HEK293 (cell line): ENCODE measurements at regions not wholly inside any gene's neighbourhood (a gene's known extent, or its start where the extent isn't known, plus 50 kb on each side); places are given as distances from the start of the nearest gene placed in this dataset.

Source experiments
- CTCF ChIA-PET: fragments of 350-600 bp; formaldehyde crosslinking; extraction: SDS; loops from one replicate; lab custom pipeline; 2021; ENCODE audit warnings: antibody characterized with exemption; lab: Yijun Ruan, JAX
- POLR2A ChIA-PET: fragments of 300-600 bp; formaldehyde crosslinking; extraction: SDS; loops from one replicate; lab custom pipeline; 2020; ENCODE audit warnings: antibody characterized with exemption, inconsistent platforms; lab: Yijun Ruan, JAX
- H3K27ac ChIP-seq: fragments of 200-500 bp; sonication (Bioruptor generic); 2 replicates; pipeline ENCODE4 v1.5.1; 2014; ENCODE audit warnings: low read depth, low read length, control low read depth, inconsistent platforms; ENCODE audit errors: extremely low read depth
- H3K36me3 ChIP-seq, 2 experiments: fragments of 200-500 bp in 1 of 2; sonication (Bioruptor generic) in 1 of 2; 1 replicate in 1 of 2; 2 replicates in 1 of 2; pipeline ENCODE4 v1.5.1; 2014 to 2017; ENCODE audit warnings: inconsistent platforms in 2 of 2, low read length in 2 of 2; ENCODE audit not compliant: control insufficient read depth in 2 of 2, insufficient read depth in 1 of 2
- H3K4me1 ChIP-seq: fragments of 200-500 bp; sonication (Bioruptor generic); 2 replicates; pipeline ENCODE4 v1.5.1; 2014; ENCODE audit warnings: mild to moderate bottlenecking, low read length, inconsistent platforms; ENCODE audit not compliant: control insufficient read depth, insufficient read depth
- H3K4me3 ChIP-seq: 2 replicates; pipeline ENCODE4 v1.5.1; 2011; ENCODE audit warnings: low read depth, mild to moderate bottlenecking, control low read depth, low read length, moderate library complexity
- H3K9me3 ChIP-seq: fragments of 200-500 bp; sonication (Bioruptor generic); 2 replicates; pipeline ENCODE4 v1.5.1; 2014; ENCODE audit warnings: low read depth, low read length, inconsistent platforms; ENCODE audit not compliant: control insufficient read depth, insufficient read depth
- KLF1 ChIP-seq: fragments of 450-650 bp; formaldehyde crosslinking; IDR thresholded peaks from 2 replicates; pipeline ENCODE4 v1.5.1; 2016; ENCODE audit warnings: missing biosample characterization, missing genetic modification characterization
- MYNN ChIP-seq: fragments of 450-650 bp; formaldehyde crosslinking; IDR thresholded peaks from 2 replicates; pipeline ENCODE4 v1.5.1; 2016; ENCODE audit warnings: missing biosample characterization, missing genetic modification characterization, borderline replicate concordance
- ZNF112 ChIP-seq: fragments of 450-650 bp; formaldehyde crosslinking; IDR thresholded peaks from 2 replicates; pipeline ENCODE4 v1.5.0; 2017; ENCODE audit warnings: missing biosample characterization, missing genetic modification characterization
- ZNF560 ChIP-seq: fragments of 450-650 bp; formaldehyde crosslinking; IDR thresholded peaks from 2 replicates; pipeline ENCODE4 v1.5.1; 2017; ENCODE audit warnings: missing biosample characterization, missing genetic modification characterization, borderline replicate concordance
- ZNF571 ChIP-seq: fragments of 450-650 bp; formaldehyde crosslinking; IDR thresholded peaks from 2 replicates; pipeline ENCODE4 v1.5.0; 2017; ENCODE audit warnings: missing biosample characterization, missing genetic modification characterization
- ZNF610 ChIP-seq: fragments of 450-650 bp; formaldehyde crosslinking; IDR thresholded peaks from 2 replicates; pipeline ENCODE4 v1.5.1; 2016; ENCODE audit warnings: missing biosample characterization, missing genetic modification characterization, borderline replicate concordance
- ZNF626 ChIP-seq: fragments of 450-650 bp; sonication (Bioruptor Pico); formaldehyde crosslinking; IDR thresholded peaks from 2 replicates; pipeline ENCODE4 v1.5.1; 2018; ENCODE audit warnings: missing biosample characterization, missing genetic modification characterization, inconsistent platforms
- ZNF747 ChIP-seq: fragments of 450-650 bp; formaldehyde crosslinking; IDR thresholded peaks from 2 replicates; pipeline ENCODE4 v1.5.1; 2016; ENCODE audit warnings: missing biosample characterization, missing genetic modification characterization
- ZNF830 ChIP-seq: fragments of 450-650 bp; IDR thresholded peaks from 2 replicates; pipeline ENCODE4 v1.5.0; 2018; ENCODE audit warnings: missing biosample characterization, missing genetic modification characterization, low read depth, mild to moderate bottlenecking, moderate library complexity
- TF ChIP-seq, protein P1 (sequence below): fragments of 450-650 bp; formaldehyde crosslinking; IDR thresholded peaks from 2 replicates; pipeline ENCODE4 v1.5.1; 2016; ENCODE audit warnings: missing biosample characterization, missing genetic modification characterization
- TF ChIP-seq, protein P2 (sequence below): fragments of 450-650 bp; formaldehyde crosslinking; IDR thresholded peaks from 2 replicates; pipeline ENCODE4 v1.5.1; 2016; ENCODE audit warnings: missing biosample characterization, missing genetic modification characterization
- TF ChIP-seq, protein P3 (sequence below): fragments of 450-650 bp; formaldehyde crosslinking; IDR thresholded peaks from 2 replicates; pipeline ENCODE4 v1.5.1; 2016; ENCODE audit warnings: missing biosample characterization, missing genetic modification characterization

DNA sequence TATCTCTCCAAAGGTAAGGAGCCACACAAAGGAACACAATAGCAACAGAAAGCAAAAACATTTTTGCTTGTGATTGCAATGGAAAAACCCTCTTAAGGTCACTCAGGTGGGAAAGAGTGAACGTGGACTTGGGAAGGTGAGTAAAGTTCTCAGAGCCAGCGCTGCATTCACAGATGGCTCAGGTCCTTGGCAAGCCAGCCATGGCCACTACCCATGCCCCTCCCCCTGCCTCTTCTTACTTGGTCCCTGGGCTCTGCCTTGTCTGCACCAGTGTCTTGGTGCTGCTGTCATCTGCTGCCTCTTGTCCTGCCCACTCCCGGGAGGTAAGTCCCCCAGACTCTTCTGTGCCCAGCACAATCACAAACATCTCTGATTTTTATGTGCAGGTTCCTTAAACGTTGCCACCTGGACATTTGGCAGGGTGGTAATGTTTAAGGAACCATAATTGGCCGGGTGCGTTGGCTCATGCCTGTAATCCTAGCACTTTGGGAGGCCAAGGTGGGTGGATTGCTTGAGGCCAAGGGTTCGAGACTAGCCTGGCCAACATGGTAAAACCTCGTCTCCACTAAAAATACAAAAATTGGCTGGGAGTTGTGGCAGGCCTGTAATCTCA is 74.6 kb downstream of the FEM1C start:
- TF ChIP-seq ZNF626 (tag by site-specific recombination) (no peak), ZNF610 (tag by site-specific recombination) (no peak)
- TF ChIP-seq, all 188 proteins: peak for 0
- H3K4me1 ChIP-seq = no peaks in the 10 kb centered on the region
- ChIA-PET CTCF (no interaction called here), POLR2A (no interaction called here)
- H3K27ac ChIP-seq = no peak overlapping the region
- no peaks in the 10 kb centered on the region for H3K36me3 ChIP-seq
- no peaks in the 10 kb centered on the region for H3K9me3 ChIP-seq
- H3K4me3 ChIP-seq = no peak overlapping the region

DNA sequence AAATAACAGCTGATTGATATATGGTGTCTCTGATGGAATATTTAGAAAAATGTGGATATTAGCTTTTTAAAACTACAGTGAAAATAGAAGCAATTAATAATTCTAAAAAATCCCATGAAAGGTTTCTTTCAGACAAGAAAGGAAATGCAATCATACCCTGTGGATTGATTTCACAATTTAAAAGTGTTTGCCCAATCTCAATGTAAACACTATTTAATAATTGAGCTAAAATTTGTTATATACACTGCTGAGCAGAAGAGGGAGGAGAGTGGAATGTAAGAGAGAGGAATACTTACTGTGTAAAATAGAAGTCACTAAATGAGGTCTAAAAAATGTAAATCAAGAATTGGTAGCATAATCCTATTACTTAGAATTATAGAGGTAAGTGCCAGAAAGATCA is 76.9 kb downstream of the FEM1C start:
- CTCF ChIA-PET = no interaction called here

DNA sequence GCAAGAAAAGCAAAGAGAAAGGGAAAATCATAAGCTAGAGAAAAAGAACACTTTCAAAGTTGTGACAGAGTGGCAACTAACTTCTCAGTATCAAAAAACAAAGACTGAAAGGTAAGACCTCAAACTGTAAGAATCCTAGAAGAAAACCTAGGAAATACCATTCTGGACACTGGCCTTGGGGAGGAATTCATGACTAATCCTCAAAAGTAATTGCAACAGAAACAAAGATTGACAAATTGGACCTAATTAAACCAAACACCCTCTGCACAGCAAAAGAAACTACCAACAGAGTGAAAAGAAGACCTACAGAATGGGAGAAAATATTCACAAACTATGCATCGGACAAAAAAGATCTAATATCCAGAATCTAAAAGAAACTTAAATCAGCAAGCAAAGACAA is 79.1 kb downstream of the FEM1C start:
- H3K36me3 ChIP-seq = no peaks in the 10 kb centered on the region
- no peak overlapping the region for H3K27ac ChIP-seq
- POLR2A ChIA-PET = no interaction called here
- H3K9me3 ChIP-seq = no peaks in the 10 kb centered on the region
- no peaks in the 10 kb centered on the region for H3K4me1 ChIP-seq
- CTCF ChIA-PET = interaction anchor here (0.7 kb wide), 2 partner anchors 10 to 32 kb away, joined by 3 to 5 read pairs; no protein-coding TSS in a partner anchor
- H3K4me3 ChIP-seq = no peak overlapping the region
- TF ChIP-seq ZNF830 (tag by site-specific recombination) (no peak), ZNF560 (tag by site-specific recombination) (no peak), KLF1 (tag by site-specific recombination) (no peak), ZNF571 (tag by site-specific recombination) (no peak), MYNN (no peak)
- TF ChIP-seq, protein P1, sequence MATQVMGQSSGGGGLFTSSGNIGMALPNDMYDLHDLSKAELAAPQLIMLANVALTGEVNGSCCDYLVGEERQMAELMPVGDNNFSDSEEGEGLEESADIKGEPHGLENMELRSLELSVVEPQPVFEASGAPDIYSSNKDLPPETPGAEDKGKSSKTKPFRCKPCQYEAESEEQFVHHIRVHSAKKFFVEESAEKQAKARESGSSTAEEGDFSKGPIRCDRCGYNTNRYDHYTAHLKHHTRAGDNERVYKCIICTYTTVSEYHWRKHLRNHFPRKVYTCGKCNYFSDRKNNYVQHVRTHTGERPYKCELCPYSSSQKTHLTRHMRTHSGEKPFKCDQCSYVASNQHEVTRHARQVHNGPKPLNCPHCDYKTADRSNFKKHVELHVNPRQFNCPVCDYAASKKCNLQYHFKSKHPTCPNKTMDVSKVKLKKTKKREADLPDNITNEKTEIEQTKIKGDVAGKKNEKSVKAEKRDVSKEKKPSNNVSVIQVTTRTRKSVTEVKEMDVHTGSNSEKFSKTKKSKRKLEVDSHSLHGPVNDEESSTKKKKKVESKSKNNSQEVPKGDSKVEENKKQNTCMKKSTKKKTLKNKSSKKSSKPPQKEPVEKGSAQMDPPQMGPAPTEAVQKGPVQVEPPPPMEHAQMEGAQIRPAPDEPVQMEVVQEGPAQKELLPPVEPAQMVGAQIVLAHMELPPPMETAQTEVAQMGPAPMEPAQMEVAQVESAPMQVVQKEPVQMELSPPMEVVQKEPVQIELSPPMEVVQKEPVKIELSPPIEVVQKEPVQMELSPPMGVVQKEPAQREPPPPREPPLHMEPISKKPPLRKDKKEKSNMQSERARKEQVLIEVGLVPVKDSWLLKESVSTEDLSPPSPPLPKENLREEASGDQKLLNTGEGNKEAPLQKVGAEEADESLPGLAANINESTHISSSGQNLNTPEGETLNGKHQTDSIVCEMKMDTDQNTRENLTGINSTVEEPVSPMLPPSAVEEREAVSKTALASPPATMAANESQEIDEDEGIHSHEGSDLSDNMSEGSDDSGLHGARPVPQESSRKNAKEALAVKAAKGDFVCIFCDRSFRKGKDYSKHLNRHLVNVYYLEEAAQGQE (tag by site-specific recombination) = no peak

More for the DNA sequence above, 76.9 kb downstream of the FEM1C start:
- TF ChIP-seq, protein P2, sequence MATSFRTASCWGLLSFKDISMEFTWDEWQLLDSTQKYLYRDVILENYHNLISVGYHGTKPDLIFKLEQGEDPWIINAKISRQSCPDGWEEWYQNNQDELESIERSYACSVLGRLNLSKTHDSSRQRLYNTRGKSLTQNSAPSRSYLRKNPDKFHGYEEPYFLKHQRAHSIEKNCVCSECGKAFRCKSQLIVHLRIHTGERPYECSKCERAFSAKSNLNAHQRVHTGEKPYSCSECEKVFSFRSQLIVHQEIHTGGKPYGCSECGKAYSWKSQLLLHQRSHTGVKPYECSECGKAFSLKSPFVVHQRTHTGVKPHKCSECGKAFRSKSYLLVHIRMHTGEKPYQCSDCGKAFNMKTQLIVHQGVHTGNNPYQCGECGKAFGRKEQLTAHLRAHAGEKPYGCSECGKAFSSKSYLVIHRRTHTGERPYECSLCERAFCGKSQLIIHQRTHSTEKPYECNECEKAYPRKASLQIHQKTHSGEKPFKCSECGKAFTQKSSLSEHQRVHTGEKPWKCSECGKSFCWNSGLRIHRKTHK (tag by site-specific recombination) = no peak
- TF ChIP-seq, protein P1 (tag by site-specific recombination) = no peak
- no peak for TF ChIP-seq ZNF747
- TF ChIP-seq, protein P3, sequence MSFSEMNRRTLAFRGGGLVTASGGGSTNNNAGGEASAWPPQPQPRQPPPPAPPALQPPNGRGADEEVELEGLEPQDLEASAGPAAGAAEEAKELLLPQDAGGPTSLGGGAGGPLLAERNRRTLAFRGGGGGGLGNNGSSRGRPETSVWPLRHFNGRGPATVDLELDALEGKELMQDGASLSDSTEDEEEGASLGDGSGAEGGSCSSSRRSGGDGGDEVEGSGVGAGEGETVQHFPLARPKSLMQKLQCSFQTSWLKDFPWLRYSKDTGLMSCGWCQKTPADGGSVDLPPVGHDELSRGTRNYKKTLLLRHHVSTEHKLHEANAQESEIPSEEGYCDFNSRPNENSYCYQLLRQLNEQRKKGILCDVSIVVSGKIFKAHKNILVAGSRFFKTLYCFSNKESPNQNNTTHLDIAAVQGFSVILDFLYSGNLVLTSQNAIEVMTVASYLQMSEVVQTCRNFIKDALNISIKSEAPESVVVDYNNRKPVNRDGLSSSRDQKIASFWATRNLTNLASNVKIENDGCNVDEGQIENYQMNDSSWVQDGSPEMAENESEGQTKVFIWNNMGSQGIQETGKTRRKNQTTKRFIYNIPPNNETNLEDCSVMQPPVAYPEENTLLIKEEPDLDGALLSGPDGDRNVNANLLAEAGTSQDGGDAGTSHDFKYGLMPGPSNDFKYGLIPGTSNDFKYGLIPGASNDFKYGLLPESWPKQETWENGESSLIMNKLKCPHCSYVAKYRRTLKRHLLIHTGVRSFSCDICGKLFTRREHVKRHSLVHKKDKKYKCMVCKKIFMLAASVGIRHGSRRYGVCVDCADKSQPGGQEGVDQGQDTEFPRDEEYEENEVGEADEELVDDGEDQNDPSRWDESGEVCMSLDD = no peak
- no peak for TF ChIP-seq ZNF112 (tag by site-specific recombination)
- Histone ChIP-seq H3K27ac (no peak overlapping the region), H3K9me3 (no peaks in the 10 kb centered on the region), H3K4me1 (no peaks in the 10 kb centered on the region), H3K4me3 (no peak overlapping the region), H3K36me3 (no peaks in the 10 kb centered on the region)
- POLR2A ChIA-PET = no interaction called here
